Medulla oblongata (tissue), 1 donor: ENCODE measurements at regions not wholly inside any gene's neighbourhood (a gene's known extent, or its start where the extent isn't known, plus 50 kb on each side); places are given as distances from the start of the nearest gene placed in this dataset.

ENCODE experiments used
- DNase-seq: peaks from one replicate; pipeline ENCODE4 v3.0.0-alpha.2; 2015; ENCODE audit errors: extremely low spot score

DNA sequence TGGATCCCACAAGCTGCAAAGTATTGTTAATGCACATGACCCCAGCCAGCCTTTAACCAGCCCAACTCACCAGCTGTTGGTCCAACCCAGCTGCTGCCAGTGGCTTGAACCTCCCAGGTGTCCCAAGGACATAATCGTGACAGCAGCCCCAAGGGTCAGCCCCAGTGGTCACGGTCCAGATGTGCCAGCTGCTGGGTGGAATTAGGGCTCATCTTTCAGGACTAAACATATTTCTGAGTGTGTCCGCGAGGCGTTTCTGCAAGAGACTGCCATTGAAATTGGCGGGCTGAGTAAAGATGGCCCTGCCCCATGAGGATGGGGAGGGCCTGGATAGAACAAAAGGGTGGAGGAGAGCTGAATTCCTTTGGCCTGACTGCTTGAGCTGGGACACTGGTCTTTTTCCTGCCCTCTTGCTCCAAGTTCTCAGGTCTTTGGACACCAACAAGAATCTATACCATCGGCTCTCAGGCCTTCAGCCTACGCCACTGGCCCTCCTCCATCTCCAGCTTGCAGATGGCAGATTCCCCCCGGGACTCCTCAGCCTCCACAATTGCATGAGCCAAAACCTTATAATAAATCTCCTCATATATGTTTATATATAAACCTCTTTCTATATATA lies 240.2 kb downstream of the MN1 start:
- DNase-seq, result no peak

DNA sequence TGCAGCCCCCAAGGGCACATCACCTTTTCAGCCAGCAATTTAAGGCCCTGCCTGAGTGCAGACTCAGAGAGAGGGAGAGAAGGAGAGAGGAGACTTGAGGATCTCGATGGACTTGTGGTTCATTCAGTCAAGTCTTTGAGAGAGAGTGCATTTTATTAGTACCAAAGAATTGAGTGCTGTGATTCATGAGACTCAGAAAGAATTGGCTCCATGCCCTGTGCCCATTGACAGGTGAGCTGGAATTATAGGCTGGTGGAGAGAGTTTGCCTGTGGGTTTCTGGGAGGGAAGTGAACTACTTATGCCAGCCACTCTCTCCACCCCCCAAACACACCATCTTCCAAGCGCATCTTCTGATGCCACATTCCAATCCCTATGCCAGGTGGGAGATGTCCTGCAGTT lies 236.8 kb downstream of the MN1 start:
- no peak for DNase-seq

DNA sequence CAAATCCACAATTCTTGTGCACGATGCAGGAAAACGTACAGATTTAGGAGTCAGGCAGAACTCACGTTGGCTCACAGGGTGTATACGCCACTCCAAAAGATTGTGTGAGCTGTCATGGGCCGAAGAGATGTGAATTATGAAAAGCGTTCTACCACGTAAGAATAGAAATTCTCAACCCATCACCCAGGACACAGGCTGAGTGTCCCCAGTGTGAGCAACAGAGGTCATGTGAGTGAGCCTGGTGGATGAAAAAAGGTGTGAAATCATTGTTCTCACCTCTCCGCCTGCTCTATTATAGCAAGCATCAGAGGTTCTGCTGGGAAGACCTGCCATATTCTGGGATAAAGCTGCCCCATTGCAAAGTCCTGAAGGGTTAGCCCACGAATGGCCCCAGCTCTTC lies 235.0 kb downstream of the MN1 start:
- DNase-seq, result no peak

DNA sequence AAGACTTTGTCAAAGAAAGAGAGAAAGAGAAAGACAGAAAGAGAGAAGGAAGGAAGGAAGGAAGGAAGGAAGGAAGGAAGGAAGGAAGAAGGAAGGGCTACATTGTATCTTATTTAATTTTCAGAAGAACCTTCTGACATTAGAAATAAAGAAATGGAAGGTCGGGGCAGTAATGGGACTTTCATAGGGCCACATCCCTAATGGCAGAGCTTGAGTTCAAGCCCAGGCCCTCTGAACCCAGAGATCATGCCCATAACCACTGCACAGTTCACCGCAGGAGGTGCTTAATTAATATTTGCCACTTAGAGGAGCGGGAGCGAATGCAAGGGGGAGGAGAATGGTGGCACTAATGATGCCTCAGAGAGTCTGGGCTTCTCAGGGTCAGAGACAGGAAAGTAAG lies 233.3 kb downstream of the MN1 start:
- DNase-seq, result no peak

DNA sequence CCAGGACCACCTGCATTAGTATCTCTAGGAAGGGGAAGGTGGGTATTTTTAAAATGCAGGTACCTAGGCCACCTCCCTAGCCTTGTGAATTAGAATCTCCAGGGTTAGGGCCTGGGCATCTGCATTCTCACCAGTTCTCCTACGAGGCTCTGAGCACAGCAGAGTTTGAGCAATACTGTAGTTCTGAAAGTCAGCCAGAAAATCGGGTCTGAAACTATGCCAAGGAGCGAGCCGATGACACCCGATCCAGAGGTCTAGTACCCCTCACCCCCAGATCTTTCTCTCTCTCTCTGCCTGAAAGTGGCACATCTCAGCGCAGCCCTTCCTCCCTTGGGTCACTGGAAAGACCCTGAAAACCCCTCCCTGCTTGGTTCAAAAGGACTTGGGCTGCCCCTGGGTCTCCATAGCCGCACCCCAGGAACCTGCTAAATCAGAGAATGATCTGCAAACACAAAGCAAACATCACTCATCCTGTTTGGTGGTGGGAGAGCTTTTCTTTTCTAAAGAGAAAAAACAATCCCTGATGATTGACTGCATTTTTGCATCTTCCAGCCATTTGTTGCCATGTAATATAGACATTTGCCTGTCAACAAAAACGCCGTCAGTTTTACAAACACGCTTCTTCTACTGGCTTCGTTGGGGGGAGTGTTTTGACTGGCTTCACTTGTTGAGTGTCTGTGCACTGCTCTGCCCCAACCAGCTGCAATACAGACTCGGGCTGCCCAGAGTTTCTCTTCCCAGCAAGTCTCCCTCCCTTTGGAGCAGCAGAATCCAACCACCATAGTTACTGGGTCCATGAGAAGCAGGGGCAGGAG lies 229.9 kb downstream of the MN1 start:
- DNase-seq, result no peak

DNA sequence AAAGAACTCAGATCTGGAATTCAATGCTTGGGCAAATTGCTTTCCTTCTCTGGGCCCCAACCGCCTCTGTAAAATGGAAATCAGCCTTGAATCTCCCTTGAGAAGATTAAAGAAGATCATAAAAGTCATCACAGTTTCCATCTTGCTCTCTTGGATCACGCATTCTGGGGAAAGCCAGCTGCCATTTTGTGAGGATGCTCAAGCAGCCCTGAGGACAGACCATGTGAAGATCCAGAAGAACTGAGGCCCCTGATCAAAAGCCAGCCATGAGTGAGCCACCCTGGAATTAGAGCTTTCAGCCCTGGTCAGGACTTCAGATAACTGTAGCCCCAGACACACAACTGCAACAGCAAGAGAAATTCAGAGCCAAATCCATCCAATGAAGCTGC lies 229.3 kb downstream of the MN1 start:
- DNase-seq, result no peak

DNA sequence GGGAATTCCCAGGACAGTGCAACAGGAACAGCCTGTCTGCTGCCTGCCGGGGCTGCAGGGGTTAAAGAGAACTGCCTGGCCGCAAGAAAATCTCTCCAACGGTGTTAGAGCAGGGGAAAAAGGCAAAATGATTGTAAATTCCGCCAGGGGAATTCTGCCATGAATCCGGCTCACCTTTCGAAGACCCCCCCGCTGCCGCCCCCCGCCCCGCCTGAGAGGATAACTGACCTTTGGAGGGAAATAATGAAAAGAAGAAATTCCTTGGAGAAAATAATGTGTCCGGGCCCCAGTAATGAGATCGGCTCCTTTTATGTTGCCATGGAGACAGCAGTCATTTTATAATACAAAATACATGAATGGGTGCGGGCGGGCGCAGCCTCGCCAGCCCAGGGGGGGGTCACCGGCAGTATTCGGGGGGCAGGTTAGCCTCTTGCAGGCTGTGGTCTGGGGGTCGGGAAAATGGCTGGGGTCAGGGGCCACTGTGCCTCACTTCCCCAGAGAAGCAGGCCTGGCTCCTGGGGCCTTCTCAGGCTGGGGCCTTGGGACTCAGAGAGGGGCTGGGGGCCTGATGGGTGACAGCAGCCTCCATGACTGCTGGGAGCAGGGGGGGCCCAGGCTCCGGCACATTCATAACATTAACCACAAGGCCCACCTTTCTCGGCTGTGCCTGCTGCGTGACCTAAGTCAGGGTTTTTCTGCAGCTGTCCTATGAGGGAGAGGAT lies 228.1 kb downstream of the MN1 start:
- no peak for DNase-seq

DNA sequence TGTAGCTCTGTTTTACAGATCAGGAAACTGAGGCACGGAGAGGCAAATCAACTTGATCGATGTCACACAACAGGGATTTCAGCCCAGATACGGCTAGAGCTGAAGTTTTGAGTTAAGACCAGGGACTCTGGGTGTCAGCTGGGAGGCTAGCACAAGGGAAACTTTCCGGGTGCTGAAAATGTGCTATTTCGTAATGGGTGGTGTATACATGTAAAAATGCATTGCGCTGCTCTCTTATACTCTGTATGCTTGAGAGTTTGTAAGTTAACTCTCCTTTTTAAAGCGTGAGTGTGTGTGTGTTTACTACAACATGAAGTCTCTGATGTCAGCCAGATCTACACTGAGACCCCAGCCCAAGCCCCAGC lies 227.6 kb downstream of the MN1 start:
- no peak for DNase-seq

DNA sequence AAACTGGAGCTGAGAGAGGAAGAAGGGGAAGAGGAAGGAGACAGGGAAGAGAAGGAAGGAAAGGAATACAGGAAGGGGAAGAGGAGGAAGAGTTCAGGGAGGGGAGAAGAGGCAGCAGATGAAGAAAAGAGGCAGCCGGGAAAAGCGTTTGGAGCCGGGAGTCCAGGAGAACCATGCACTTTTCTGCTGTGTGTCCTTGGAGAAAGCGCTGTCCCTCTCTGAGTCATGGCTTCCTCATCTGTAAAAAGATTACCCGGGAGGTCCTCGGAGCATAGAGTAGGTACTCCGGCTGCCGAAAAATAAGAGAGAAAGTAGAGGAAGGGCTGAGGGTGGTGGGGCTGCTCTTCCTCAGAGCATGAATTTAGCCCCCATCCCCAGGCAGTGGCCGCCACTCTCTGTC lies 226.9 kb downstream of the MN1 start:
- no peak for DNase-seq

DNA sequence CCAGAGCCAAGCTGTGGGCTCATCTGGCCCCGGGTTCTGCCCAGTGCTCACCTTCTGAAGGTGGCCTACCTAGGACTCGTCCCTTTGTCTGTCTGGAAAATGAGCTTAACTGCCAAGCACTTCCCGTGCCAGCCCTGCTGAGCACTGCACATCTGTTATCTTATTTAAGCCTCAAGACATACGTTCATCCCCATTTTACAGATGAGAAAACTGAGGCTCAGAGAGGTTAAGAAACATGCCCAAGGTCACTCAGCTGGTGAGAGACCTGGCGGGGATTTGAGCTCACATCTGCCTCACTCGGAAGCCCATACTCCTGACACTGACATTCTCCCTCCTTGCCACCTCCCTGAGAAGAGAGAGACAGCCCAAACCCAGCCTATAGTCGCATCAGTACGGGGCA lies 226.2 kb downstream of the MN1 start:
- DNase-seq, result no peak

DNA sequence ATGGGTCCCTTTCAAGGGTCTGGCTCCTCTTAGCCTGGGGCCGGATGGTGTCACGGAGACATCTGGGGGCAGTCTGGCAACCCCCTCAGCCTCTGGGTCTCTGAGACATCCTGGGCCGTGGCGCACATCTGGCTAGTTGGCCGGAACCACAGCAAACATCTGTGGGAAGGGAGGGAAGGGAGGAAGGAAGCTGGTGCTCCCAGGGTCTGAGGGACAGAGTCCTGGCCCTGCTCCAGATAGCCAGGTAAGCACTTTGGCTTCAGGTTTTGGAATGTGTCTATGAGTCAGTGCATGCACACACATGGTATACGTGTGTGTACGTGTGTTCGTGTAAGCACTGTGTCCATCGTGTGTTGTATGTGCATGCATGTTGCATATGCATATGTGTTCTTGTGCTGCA lies 225.1 kb downstream of the MN1 start:
- DNase-seq, result no peak

DNA sequence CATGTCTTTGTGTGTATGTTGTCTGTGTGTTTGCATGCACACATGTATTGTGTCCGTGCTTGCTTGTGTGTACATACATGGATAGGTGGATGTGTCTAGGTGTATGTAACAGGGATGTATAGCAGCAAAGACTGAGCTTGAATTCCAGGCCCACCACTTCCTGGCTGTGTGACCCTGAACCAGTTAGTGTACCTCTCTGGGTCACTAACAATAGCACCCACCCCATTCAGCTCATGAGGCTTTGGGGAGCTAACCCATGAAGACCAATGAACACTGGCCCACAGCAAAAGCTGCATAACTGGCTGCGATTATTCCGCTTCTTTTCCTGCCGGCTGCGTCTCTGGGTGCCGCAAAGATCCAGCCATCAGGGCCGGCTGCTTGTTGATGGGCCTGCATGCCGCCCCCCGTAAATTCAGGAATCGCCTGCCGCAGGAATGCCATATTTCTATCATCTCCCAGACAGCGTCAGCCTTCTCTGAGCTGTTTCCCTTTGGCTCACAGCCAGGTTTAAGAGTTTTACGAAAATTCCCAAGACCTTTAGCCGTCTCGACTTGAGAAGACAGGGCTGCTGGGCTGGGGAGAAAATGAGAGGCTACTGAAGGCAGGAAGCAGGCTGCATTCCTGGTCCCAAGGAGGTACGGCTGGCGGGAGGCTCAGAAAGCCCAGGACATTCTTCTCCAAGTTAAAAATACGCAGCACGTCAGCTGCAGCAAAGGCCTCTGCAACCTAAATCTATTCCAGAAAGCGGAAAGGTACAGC lies 224.6 kb downstream of the MN1 start:
- no peak for DNase-seq

DNA sequence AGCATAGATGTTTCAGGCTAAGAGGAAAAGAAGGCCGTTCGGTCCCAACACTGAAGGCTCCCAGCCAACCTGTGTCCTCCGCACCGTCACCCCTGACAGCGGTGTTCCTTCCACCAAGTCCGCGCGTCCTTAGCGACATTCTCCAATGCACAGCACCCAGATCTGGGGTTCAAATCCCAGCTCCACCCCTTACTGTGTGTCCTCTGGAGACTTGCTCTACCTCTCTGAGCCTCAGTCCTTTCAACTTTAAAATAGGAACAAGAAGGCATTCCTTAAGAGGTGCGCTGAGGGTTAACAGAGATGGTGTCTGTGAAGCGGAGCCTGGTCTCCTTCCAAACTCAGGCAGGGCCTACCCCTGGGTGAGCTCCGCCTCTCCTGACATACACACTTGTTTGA lies 224.0 kb downstream of the MN1 start:
- no peak for DNase-seq

DNA sequence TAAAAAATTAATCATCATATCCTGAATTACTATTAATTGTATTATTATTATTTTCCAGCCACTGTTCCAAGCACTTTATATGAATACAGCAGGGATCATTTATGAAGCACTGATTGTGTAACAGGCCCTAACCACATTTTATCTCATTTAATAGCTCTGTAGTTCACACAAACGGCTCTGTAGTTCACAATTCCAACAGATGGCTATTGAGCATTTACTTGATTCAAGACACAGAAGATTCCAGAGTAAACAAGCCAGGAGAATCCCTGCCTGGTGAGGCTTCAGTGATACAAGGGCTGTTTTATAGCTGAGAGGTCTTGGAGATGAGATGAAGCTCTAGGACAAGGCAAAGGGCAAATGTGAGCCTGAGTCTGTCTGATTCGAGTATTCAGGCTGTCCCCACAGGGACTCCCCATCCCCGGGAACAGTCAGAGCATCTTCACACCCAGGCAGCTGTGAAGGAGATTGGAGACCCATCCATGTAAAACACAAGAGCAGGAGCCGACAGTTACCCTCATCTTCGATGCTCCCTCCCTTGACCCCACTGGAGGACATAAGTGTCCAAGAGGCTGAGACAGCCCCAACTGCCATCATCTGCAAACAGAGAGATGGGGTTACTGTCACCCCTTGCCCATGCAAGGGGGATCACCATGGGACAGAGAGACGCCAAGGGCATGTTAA lies 222.5 kb downstream of the MN1 start:
- no peak for DNase-seq

DNA sequence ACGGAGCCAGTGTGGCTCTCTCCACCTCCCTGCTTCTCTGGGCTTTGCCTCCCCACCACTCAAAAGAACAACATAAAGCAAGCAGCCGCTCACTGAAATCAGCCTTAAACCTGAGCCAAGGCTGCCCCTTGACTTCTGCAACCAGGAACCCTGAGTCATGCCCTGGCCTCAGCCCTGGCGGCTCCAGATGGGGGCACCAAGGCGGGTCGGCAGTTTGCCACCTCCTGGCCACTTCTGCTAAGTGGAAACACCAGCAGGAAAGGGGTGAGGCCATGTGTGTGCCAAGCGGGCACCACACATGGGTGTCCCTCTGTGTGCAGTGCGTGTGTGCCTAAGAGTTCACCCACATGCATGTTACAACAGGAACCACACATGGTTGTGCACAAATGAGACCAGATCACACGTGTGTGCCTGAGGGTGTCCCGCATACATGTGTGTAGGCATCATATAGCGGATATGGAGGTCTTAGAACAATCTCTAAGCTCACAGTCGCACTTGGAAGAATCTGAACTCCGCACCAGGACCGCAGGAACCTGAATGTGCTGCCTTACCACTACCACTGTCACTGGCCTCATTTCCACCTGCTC lies 221.2 kb downstream of the MN1 start:
- DNase-seq, result no peak

DNA sequence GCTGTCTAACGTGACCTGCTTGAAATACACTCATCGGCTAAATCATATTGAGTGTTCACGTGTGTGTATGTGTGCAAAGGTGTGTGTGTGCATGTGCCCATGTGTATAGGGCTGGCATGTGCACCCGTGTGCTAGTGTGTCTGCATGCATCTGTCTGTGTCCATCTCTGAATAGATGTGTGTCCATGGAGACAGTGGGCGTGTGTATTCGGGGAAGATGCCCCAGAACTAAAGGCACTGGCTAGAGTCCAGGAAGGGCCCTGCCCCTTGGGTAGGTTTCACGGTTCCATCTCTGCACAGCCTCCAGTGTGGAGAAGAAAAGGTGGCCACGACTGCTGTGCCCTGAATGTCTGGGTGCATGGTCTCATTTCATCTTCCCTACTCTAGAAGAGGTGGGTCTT lies 220.3 kb downstream of the MN1 start:
- no peak for DNase-seq

DNA sequence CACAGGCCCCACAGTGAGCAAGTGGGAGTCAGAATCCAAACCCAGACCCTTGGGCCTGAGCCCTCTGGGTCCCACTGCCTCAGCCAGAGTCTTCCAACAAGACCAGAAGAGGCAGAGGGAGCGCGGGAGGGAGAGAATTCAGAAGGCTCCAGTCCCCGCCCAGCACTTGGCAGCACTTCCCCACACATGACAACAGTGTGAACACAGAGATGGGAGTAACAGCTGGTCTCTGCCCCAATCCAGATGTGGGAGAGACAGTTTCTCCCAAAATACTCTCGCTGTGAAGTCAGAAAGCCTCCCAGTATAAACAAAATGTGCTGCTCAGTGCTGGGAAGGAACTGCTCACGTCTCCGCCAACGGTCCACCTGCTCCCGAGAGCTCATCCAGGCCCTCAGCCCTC lies 219.9 kb downstream of the MN1 start:
- peak; percentile 61 for DNase-seq

DNA sequence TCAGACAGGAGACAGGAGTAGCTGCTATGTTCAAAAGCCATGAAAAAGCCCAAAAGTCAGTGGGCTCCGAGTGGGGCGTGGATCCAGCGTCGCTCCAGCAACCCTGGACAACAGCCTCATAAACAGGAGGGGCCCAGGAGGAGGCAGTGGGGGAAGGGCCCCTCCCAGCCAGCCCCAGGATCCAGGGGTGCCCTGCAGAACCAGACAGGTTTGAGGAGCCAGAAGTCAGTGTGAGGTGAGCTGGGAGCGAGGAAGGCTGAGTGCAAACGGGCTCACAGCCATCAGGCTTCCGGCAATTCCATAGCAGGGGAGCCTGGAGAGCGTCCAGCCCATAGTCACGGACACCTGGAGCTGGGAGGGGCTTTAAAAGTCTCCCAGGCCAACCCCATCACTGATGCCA lies 217.7 kb downstream of the MN1 start:
- DNase-seq, result no peak

DNA sequence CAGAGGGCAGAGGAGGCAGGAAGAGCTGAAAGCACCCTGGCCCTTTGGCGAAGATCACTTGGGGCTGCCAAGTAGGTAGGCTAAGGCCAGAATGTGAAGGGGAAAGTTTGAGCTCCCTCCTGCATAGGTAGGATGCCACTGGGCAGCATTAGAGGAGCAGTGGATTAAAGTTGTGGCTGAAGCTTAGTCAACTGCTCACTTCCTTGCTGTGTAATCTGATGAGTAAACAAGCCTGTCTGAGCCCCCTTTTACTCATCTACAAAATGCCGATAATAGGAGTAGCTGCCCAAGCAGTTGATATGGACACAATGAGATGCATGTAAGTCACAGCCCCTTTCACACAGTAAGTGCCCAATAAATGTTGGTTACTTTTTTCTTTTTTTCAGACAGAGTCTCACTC lies 216.4 kb downstream of the MN1 start:
- DNase-seq, result no peak

DNA sequence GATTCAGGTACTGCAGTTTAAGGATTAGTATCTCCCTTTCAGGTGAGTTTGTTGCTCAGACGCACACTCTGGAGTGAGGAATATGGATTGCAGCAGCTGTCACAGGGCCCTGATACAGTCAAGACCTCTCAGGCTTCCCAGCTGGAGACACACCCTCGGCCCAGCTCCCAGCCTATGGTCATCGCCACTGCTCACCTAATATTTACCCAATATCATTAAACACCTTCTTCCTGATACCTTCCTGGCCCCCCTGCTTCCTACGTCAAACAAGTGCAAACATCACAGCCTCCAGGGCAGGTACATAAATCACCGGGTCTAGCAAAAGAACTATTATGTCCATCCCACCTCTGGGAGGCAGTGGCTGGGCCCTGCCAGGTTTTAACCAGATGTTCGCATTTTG lies 213.3 kb downstream of the MN1 start:
- DNase-seq, result no peak

DNA sequence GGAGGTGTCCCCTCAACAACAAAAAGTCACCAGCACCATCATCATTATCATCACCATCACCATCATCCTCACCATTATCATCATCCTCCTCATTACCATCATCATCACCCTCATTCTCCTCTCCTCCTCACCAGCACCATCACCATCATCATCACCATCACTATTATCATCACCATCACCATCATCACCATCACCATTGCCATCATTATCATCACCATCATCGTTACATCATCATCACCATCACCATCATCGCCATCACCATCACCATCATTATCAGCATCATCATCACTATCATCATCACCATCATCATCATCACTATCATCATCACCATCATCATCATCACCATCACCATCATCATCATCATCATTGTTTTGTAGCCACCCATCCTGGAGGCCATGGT lies 212.6 kb downstream of the MN1 start:
- no peak for DNase-seq

DNA sequence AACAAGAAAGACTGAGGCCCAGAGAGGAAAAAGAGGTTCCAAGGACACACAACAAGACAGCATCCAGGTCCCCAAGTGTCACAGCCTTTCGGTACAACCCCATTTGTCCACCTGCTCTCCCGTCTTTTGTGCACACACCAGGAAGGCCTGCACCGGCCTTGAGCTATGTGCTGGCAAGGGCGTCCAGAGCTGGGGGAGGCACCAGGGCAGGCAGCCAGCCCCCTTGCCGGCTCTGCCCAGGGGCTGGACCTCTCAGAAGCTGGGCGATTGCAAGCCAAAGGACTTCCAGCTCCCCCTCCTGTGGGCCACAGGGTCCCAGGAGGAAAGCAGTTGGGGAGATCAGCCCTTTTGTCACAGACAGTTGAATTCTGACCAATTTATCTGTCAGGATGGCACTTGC lies 210.5 kb downstream of the MN1 start:
- no peak for DNase-seq
